Left renal cortex interstitium (tissue), 4 donors: ENCODE measurements at regions not wholly inside any gene's neighbourhood (a gene's known extent, or its start where the extent isn't known, plus 50 kb on each side); places are given as distances from the start of the nearest gene placed in this dataset.
"Not testable (repeated sequence)": the region's sequence is repeated elsewhere in the genome, so short reads cannot be mapped to it uniquely, and the experiment has no call there.

Experiments
- DNase-seq, 4 donors: peaks; one replicate each; pipeline ENCODE4 v3.0.0-alpha.2; 2013; ENCODE audit warnings: low read depth in 4 of 4, low spot score in 2 of 4, missing footprints in 1 of 4

GRCh38 chr4:33940281-33940680, 2304.0 kb downstream of the ARAP2 start:
- no peak for DNase-seq

DNA sequence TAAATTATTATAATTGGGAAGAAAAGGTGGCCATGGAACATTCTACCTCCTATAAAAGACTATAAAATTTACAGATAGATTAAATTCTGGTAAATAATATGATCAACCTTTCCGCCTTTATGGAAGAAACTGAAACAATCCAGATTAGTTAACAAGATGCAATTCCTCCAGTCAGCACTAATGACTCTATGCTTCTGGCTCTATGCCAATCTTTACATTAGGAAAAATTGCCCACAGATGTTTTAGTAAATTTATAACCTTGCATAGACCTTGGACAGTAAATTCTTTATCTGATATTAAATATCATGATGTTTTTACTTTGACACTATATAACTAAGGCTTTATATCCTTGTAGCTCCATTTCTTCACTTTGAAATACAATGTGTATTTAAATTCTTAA, 2302.5 kb downstream of the ARAP2 start:
- no peak for DNase-seq

- DNase-seq, result no peak
These were observed 2295.4 kb downstream of the ARAP2 start for GRCh38 chr4:33948921-33949320.

- not testable (repeated sequence) for DNase-seq
These were observed 2290.5 kb downstream of the ARAP2 start for GRCh38 chr4:33953848-33954247.

- no peak for DNase-seq
These were observed 2289.6 kb downstream of the ARAP2 start for GRCh38 chr4:33954759-33955158.

DNA sequence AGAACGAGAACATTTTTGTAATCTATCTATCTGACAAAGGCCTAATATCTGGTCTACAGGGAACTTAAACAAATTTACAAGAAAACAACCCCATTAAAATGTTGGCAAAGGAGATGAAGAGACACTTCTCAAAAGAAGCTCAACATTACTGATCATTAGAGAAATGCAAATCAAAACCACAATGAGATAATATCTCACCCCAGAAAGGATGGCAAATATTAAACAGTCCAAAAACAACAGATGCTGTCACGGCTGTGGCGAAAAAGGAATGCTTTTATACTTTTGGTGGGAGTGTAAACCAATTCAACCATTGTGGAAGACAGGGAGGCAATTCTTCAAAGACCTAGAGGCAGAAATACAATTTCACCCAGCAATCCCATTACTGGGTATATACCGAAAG, 2284.8 kb downstream of the ARAP2 start:
- no peak for DNase-seq

- no peak for DNase-seq
These were observed 2282.6 kb downstream of the ARAP2 start for GRCh38 chr4:33961761-33962160.

- no peak for DNase-seq
These were observed 2277.5 kb downstream of the ARAP2 start for GRCh38 chr4:33966808-33967207.

GRCh38 chr4:33974270-33974669, 2270.0 kb downstream of the ARAP2 start:
- no peak for DNase-seq

GRCh38 chr4:33975995-33976394, 2268.3 kb downstream of the ARAP2 start:
- no peak for DNase-seq

DNA sequence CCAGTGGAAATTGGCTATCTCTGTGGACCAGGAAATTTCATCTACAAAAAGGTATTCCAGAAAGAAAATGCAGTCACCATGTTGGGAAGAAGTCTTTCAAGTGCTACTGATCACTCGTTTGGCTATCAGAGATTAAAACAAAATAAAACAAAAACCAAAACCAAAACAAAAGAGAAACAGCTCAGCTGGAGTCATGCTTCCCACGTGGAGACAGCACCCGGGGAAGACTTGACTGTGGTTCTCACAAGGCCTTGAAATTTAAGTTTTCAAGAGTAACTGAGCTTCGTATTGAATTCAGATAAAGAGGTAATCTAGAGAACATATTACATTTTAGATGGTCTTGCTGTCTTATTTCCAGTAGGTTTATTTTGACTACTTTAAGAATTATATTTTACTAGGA, 2264.5 kb downstream of the ARAP2 start:
- DNase-seq, result not testable (repeated sequence)

GRCh38 chr4:33980361-33980760, 2264.0 kb downstream of the ARAP2 start:
- DNase-seq, result no peak

DNA sequence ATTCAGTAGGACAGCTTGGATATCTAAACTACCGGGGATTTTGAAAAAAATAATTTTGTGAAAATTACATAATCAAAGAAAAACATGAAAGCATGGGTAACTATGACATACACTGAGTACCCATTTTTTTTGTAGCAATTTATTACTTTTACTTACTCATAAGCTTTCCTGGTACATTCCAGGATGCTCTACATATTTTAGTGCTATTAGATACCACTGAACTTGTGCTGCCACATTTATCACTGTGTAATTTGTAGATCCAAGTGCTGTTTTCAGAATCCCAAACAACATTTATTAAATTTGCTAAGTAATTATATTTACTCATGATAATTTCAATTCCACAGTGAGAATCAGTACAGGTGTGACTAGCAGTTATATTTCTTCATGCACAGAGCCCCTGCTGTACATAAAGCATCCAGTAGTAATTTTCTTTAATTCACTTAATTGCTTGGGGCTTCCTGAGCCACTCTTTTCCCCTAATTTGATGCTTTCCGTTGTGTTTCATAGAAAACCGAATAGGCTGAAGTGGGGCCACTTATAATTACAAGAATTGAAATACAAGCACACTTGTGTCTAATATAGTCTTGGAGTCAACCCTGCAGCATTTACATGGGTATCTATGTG, 2254.4 kb downstream of the ARAP2 start:
- DNase-seq, result no peak

- DNase-seq, result no peak
These were observed 2248.1 kb downstream of the ARAP2 start for GRCh38 chr4:33996075-33996718.

DNA sequence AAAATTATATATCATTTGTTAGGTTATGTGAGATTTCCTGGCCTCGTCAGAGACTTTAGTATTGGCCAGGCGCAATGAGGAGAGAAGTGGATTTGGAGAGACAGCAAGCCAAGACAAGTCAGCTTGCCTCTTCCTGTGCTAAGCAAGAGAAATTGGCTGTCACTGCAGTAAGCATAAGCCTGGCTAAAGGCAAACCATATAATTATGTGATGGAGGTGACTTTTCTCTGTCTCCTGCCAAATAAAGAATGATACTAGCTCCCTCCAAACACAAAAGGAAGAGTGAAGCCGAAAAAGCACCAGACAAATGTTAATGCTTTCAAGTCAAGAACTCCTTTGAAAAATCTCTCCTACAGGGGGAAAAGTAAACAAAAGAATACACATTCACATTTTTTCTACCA, 2246.0 kb downstream of the ARAP2 start:
- DNase-seq, result no peak

- no peak for DNase-seq
These were observed 2244.0 kb downstream of the ARAP2 start for GRCh38 chr4:34000356-34000755.

- DNase-seq, result not testable (repeated sequence)
These were observed 2237.8 kb downstream of the ARAP2 start for GRCh38 chr4:34006540-34006939.

DNA sequence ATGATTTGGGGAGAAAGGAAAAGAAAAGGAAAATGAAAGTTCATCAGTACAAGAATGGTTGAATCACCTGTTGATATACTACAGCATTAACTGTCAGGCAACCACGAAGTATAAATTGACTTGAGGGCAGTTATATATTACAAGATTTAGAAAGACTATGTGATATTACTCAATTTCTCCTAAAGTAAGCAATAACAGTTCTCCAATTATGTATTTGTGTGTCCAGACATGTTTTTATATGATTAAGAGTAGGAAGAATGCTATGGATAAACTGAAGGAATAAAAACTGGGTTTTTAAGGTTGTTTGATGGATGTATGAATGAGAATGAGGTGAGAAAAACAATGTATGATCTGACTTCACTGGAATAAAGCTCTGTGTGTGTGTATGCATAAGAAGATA, 2234.4 kb downstream of the ARAP2 start:
- DNase-seq, result no peak

DNA sequence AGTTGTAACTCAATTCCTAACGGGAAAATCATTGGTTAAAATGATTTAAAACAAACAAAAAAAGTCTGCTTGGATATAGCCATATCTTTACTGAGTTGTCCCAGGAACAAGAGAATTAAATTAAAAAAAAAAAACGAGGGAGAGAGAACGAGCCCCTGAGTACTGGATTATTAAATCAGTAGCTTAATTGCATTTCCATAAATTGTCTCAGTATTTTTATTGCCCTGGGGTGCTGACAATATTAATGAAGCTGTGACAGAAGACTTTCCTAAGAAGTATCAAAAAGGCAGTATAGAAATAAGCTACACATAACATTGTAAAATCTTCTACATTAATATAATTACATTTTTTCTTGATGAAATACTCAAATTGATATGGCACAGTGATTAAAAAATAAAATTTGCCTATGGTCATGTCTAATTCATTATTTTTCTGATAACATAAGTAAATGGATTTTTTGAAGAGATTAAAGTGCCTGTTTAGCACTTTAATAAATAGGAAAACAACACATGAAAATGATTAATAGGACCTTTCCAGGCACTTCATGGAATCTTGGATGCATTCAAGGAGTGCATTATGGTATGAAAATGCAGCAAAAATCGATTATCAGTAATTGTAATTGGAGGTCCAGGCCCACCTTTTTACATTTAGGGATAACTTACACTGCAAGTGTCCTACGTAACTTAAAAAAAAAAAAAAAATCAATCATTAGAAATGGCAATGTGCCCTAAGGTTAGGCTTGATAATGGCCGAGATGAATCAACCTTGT, 2233.4 kb downstream of the ARAP2 start:
- DNase-seq, result no peak

DNA sequence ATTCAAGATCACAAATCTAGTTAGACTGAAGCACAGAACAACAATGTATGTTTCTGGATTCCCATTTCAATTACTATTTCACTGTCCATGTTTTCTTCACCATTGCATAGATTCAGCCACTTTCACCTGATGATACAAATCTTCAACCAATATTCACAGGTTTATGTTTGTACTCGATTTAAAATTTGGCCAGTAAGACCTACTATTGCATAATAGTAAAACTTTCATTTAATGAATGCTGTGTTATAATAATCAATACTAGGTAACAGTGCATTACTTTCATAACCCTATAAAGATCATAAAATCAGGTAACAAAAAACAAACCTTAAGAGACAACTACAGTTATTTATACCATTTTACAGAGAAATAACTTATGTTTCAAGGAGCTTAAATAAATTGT, 2209.1 kb downstream of the ARAP2 start:
- DNase-seq, result no peak

DNA sequence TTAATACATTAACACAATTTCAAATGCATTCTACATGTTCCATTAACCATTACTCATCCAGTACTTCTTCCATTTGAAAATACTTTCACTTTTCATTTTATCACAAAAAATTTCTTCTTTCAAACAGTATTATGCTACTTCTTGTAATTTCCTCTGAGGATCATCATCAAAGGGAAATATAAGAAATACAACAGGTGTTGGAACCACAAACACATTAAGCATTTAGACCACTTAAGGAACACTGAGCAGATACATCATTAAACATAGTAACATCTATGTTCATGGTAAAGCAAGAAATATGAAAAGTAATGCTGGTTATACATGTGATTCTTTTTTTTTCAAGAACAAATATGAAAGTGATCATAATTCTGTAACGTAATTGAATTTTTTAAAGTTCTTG, 2207.0 kb downstream of the ARAP2 start:
- DNase-seq, result no peak

- no peak for DNase-seq
These were observed 2204.5 kb downstream of the ARAP2 start for GRCh38 chr4:34039766-34040165.
